HG03558 (cell line): ENCODE measurements at regions not wholly inside any gene's neighbourhood (a gene's known extent, or its start where the extent isn't known, plus 50 kb on each side); places are given as distances from the start of the nearest gene placed in this dataset.
"Not testable (repeated sequence)": the region's sequence is repeated elsewhere in the genome, so short reads cannot be mapped to it uniquely, and the experiment has no call there.

Source experiments
- ATAC-seq: cut with Tn5 transposase; IDR thresholded peaks from one replicate; pipeline ENCODE4 v1.9.1; 2021; ENCODE audit warnings: moderate number of reproducible peaks; ENCODE audit not compliant: unreplicated experiment; ENCODE audit errors: extremely low read depth

DNA sequence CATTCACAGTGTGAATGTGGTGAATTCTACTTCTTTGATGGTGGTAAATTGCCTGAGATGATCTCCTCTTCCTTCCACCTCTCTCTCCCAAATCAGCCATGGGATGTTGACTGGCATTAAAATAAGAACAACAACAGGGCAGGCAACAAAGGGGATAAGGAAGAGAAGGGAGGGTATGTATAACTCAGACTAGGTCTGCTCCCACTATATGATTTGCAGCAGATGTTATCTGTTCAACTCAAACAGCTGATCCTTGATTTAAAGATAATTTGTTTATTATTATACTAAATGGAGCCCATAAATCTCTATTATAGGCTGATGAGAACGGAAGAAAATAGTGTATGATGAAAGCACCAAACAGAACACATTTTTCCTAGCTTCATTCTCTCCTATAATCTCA is 262.0 kb downstream of the BTBD3 start:
- ATAC-seq, result no peak

DNA sequence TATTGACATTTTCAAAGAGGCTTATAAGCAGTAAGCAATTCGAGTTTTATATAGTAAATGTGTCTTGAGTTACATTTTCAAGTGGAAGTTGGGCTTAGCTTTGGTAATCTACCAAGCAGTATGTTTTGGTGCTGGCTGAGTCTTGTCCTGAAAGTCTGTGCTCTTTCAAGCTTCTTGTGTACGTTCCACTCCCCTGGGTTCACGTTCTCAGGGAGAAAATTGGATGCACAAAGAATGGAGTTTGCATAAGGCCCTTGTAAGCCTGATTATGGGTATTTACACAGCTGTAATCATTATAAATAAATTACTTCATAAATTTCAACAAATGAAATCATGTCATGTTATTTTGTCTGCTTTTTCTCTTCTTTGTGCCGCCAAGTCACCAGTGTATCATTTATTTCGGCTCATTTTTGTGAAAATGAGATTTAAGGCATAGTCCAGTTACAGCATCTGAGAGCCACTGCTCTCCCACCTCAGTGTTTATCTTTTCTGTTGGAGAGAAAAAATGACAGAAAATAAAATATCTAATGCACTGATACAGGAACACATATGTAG is 262.5 kb downstream of the BTBD3 start:
- no peak for ATAC-seq

DNA sequence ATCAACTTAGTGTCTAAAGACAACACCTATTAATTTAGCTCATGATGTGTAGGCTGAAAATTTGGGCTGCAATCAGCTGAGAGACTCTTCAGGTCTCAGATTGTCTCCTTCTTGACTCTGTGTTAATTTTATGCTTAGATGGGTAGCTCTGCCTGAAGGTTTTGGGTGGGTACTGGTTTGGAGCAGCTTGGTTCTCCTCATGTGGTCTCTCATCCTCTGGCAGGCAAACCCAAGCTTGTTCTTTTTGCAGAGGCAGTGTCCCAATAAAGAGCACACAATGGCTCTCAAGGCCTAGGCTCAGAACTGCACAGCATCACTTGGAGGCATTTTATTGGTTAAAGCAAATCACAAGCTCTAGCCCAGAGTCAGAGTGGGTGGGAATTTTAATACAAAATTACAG is 280.6 kb downstream of the BTBD3 start:
- no peak for ATAC-seq

DNA sequence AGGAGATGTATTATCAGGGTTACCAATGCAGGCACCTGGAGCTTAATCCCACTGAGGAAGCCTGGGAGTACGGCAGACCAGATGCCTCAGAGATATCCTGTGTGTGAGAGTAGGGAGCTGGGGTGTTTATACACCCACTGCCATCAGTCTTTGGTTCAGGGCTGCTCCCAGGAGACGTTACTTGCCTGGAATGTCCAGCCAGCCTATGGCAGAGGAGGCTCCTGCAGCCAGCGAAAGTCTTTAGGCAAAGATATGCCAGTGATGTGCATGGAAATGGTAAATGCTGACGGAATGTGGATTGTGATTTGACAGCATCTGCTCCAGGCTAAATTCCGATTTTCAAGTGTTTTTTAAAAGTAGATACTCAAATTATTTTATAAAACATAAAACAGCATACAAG is 282.0 kb downstream of the BTBD3 start:
- no peak for ATAC-seq

DNA sequence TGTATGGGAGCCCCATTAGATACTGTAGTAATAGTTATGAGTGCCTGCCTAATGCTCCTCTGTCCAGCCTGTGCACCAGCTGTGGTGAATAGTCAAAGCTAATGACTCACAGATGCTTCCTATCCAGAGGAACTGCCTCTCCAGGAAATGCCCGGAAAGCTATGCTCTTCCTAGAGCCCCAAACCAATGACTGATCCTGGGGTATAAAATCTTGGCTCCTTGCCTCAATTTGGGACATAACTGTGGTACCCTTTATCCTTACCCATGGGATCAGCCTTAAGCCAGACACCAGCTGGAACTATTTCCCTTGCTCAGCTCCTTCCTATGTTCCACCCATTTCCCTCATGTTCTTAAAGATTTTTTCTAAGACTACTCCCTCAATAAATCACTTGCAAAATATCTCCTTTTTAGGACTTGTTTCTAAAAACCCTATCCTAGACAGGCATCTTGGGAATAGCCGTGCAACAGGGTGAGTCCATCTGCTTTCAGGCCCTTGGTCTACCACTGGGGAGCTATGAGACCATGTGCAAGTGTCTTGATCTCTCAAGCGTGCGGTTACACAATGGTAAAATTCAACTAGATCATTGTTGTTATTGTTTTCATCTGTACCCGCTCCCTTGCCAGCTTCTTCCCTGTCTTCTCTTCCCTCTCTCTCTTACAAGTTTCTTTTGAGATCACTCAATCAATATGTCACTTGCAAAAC is 283.7 kb downstream of the BTBD3 start:
- ATAC-seq, result no peak

DNA sequence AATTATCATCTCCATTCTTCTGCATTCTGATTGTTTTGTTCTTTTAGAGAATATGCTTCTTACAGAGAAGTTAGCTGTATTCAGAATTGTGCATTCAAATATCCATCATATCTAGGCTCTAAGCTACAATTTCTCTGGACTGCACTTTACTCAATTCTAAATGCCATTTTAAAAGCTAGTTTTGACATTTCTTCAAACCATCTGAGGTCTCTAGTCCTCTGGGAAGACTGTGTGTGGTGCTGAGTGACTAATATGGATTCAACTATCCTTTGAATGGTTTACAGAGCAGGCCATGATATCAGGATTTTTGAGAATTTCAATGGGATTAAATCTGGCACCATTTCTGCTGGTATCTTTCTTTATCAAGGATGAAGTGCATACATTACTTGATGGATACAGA is 285.7 kb downstream of the BTBD3 start:
- no peak for ATAC-seq

DNA sequence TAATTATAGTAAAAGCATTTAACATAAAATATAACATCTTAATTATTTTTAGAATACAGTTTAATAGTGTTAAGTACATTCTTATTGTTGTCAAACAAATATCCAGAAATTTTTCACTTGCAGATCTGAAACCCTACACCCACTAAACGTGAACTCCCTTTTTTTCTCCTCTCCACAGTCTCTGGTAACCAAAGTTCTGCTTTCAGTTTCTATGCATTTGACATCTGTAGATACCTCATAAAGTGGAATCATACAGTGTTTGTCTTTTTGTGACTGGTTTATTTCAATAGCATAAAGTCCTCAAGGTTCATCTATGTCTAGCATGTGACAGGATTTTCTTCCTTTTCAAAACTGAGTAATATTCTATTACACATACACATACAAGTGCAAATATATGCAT is 286.3 kb downstream of the BTBD3 start:
- ATAC-seq, result no peak

DNA sequence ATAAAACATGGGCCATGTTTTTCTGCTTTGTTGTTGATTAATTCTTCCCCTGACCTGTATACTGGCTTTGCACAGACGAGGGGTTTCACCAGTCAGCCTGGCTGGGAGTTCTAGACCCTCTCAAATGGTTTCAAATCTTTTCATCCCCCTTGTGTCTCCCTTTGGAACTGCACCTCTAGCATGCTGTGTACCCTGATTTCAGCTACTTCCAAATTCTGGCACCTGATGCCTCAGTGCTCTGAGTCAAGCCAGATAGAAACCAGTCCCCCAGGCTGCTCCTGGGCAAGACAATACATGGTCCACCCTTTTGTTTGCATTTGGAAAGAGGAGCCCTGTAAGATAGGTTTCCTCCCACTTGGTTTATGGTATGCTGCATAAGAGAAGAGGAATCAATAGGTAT is 290.2 kb downstream of the BTBD3 start:
- ATAC-seq, result no peak

DNA sequence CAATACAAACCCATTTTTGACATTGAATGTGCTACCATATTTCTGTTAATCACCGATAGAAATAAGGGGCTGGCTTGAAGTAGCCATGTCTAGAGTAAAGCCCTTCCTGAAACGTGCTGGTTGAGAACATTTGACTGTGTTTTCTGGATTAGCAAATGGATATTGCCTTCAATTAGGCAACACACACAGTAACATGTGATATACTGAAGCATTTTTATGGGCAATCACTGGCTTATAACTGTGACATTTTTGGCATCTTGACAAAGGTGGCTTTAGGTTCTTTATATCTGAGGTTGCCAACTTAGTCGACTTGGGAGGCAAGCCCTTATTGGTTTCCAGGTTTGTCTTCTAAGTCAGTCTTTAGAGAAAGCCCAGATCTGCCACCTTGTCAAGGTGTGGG is 292.9 kb downstream of the BTBD3 start:
- no peak for ATAC-seq

DNA sequence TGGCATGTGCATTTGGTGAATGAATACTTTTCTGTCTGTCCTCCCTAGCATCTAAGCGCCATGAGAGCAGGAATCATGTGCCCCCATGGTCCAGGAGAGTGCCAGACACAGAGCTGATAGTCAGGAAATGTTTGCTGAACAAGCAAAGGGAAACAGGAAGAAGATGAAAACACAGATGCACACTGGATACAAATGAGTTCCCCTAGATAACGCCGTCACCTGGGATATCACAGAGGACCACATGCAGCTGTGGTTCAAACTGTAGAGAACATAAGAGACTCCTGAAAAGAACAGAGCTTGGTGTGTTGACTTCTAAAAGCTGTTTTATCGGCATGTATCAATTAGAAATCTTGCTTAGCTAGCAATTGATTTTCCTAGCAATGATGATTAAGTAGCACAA is 293.7 kb downstream of the BTBD3 start:
- ATAC-seq, result no peak

DNA sequence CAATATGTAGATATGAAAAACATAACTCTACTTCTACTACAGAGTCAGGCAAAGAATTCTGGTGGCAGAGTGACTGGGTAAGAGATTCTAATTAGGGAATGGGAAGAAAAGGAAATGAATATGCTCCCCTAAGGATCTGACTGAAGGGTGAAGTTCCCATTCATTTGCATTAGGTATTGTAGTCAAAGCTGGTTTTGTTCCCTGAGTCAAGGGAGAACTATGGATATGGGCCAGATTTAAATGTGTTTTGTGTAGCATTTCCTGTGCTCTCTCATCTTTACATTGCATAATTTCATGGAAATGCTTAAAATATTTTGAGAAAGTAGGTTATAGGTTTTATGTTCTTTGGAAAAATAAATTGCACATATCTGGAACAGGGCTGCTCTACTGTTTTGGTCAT is 299.7 kb downstream of the BTBD3 start:
- ATAC-seq, result no peak

DNA sequence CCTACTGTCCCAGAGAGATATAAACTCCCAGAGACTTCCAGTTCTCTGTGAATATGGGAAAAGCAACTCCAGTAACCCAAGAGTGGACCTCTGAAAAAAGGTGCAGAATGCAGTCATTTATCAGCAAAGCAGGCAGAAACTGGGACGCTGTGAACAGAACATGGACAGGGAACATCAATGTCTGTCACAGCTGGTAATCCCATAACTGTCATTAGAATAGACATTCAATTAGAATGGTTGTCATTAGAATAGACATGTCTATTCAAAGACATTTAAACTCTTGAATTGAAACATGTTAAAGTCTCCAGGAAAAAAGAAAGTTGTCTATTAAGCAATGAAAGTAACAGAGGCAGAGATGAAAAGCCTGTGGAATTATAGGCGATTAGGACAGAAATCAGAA is 302.1 kb downstream of the BTBD3 start:
- no peak for ATAC-seq

DNA sequence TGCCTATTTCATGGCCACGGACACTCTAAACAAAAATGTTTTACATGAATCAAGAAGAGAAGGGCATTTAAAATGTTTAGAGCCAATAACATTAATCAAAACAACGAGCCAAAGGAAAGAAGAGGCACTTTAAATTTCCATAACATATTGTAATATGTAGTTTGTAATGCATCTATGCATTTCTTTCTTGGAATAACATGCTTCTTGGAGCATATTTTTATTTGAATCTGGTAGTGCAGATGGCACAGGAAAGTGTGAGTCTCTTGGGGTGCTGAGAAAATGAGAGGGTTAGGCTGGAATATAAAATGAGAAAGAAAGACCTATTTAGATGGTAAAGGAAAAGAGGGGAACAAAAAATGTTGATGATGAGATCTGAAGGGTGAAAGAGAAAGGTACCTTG is 305.4 kb downstream of the BTBD3 start:
- ATAC-seq, result no peak

DNA sequence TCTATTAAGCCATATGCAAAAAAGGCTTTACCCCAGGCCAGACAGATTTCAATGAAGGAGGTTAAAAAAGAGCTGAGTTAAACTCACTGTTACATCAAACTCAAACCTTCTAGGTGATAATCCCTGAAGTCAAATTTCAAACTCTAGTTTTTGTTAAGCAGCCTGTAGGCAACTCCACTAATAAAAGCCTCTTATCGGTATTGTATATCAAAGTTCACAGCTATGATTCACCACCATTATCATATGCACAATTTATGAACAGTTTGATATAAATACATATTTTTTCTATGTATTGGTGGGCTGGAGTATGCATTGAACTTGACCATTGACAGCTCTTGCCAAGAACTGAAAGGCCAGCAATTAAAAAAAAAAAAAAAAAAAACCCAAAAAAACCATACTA is 308.2 kb downstream of the BTBD3 start:
- no peak for ATAC-seq

DNA sequence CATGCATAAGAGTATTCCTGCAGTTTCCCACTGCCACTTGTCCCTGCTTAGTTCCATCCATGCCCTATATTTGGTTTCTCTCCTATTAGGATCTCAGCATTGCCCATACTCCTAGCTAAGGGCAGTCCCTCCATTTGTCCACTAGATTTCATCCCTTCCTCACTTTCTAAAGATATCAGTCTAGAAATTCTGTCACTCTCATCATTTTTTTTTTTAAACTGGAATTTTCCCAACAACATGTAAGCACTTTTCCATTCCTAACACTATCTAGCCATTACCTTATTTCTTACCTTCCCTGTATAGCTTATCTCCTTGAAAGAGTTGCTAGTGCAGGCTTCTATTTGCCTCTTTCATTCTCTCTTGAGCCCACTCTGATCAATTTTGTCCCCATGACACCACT is 312.2 kb downstream of the BTBD3 start:
- no peak for ATAC-seq

DNA sequence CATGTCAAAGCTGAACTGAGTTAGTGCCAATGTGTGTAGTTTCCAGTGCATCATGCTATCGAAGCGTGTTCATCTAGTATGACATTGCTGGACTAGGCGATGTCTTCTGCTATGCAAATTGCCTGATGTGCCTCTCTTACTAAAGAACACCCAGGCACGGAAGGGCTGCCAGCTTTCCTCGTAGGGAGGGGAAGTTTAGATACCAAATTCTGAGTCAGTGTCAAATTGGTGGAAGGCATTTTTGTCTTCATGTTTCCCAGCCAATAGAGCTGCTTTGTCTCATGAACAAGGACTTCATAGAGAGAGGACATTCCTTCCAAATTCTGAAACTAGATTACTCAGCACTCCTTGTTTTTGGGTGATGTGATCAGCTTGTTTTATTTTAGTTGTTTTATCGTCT is 320.1 kb downstream of the BTBD3 start:
- no peak for ATAC-seq

DNA sequence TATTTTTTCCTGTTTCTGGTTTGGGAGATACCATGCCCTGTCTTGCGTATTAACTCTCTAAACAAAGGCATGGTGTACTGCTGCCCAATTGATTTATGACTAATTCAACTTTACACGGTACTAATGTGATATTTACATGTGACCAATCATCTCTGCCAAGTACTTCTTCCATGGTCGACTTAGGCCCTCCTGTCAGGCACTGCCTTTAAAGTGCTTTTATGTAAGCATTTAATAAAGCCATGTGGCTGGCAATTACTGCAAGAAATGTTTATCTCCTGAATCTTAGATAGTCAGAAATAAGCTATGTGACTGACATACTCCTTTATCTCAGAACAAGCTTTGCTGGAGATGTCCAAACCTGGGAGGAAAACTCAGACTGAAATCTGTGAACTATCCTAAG is 323.4 kb downstream of the BTBD3 start:
- ATAC-seq, result no peak

DNA sequence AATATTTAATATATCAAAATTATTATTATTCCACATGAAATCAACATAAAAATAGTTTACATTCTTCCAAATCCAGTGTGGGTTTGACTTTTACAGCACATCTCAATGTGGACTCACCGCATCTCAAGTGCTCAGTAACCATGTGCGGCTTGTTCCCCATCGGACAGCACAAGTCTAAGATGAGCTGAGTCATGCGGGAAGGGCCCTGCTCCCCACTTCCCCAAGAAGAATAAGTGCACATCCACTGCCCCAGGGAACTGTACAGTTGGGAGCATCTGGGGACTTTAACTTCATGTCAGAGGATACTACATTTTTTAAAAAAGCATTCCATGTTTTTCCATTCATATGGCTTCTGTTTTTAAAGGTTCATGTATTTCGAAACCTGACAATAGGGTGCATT is 325.6 kb downstream of the BTBD3 start:
- ATAC-seq, result no peak

DNA sequence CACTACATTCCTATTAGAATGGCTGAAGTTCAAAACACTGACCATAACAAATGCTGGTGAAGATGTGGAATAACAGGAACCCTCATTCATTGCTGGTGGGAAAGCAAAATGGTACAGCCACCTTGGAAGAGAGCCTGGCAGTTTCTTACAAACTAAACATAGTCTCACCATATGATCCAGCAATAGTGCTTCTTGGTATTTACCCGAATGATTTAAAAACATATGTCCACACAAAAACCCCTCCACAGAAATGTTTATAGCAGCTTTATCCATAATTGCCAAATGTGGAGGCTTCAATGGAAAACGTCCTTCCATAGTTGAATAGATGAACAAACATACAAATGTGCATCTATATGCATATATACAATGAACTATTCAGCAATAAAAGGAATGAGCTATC is 330.8 kb downstream of the BTBD3 start:
- ATAC-seq, result no peak

DNA sequence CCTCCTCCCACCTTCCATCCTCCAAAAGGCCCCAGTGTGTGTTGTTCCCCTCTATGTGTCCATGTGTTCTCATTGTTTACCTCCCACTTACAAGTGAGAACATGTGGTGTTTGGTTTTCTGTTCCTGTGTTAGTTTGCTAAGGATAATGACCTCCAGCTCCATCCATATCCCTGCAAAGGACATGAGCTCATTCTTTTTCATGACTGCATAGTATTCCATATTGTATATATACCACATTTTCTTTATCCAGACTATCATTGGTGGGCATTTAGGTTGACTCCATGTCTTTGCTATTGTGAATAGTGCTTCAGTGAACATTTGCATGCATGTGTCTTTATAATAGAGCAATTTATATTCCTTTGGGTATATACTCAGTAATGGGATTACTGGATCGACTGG is 333.0 kb downstream of the BTBD3 start:
- ATAC-seq, result not testable (repeated sequence)

DNA sequence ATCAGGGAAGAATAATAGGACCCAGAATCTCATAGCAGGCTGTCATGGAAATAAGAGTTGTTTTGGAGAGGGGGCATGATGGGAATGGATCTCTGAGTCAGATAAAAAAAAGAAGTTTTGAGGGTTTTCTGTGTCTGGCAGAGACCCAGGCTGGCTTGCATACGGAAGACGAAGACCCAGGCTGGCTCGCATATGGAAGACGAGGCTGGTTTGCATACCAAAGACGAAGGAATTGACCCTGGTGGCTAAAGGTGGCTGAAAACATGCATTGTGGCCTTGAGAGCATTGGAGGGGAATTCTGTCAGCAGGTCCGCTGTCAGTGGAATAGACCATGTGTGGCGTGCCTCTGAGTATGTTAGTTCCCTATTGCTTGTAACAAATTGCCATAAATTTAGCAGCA is 335.1 kb downstream of the BTBD3 start:
- ATAC-seq, result no peak

DNA sequence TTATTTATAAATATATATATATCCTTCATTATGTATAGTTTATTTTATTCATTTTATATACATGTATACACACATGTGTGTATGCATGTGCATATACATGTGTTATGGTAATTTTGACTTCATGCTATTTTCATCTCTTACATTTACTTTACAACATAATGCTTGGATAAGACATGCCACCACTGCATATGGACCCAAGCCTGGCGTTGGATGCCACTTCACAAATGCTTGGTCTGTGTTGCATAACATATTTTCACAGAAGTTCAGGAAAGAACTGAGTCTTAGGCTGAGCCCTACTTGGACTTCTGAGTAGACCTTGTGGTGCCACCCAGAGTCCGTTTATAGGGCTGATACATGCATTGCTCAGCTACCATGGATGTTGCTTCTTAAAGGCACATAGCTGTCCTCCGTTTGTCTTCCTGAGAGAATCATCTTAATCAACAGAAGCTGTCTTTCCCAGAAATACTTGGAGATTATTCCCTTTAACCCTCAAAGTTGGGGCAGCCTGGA is 337.8 kb downstream of the BTBD3 start:
- no peak for ATAC-seq
